HEK293T (cell line): ENCODE measurements at regions not wholly inside any gene's neighbourhood (a gene's known extent, or its start where the extent isn't known, plus 50 kb on each side); places are given as distances from the start of the nearest gene placed in this dataset.

Source experiments
- CTBP1 ChIP-seq: fragments of 450-650 bp; IDR thresholded peaks from 2 replicates; pipeline ENCODE4 v1.6.1; 2016; ENCODE audit warnings: borderline replicate concordance
- FOXM1 ChIP-seq: fragments of 450-650 bp; IDR thresholded peaks from 2 replicates; pipeline ENCODE4 v1.6.1; 2017; ENCODE audit warnings: mild to moderate bottlenecking, borderline replicate concordance
- SUZ12 ChIP-seq: fragments of 450-650 bp; IDR thresholded peaks from 2 replicates; pipeline ENCODE4 v1.6.1; 2016; ENCODE audit warnings: mild to moderate bottlenecking
- ZNF384 ChIP-seq: fragments of 450-650 bp; IDR thresholded peaks from 2 replicates; pipeline ENCODE4 v1.6.1; 2016

- no peak for TF ChIP-seq CTBP1
- TF ChIP-seq FOXM1, result no peak
- TF ChIP-seq SUZ12, result no peak
- no peak for TF ChIP-seq ZNF384
Observed at GRCh38 chr11:131279654-131280384, 90.6 kb upstream of the NTM start.
